NOMO-1 treated with DMSO at 0.1 percent for 48 hours (cell line): ENCODE measurements at regions not wholly inside any gene's neighbourhood (a gene's known extent, or its start where the extent isn't known, plus 50 kb on each side); places are given as distances from the start of the nearest gene placed in this dataset.

Experiments used
- DNase-seq: peaks from one replicate; lab custom pipeline; 2025; ENCODE audit not compliant: unreplicated experiment; lab: John Stamatoyannopoulos, UW

- DNase-seq = no peak
Measured at GRCh38 chr2:67651565-67651964, 254.4 kb downstream of the ETAA1 start.

- DNase-seq = no peak
Measured at GRCh38 chr2:67652679-67653078, 255.5 kb downstream of the ETAA1 start.

GRCh38 chr2:67656875-67657274 is 259.7 kb downstream of the ETAA1 start:
- no peak for DNase-seq

- DNase-seq = no peak
Measured at GRCh38 chr2:67658820-67659219, 261.7 kb downstream of the ETAA1 start.

GRCh38 chr2:67660015-67660602 is 263.0 kb downstream of the ETAA1 start:
- no peak for DNase-seq

GRCh38 chr2:67660871-67661270 is 263.7 kb downstream of the ETAA1 start:
- no peak for DNase-seq

GRCh38 chr2:67662222-67662621 is 265.1 kb downstream of the ETAA1 start:
- no peak for DNase-seq

GRCh38 chr2:67663776-67664175 is 266.6 kb downstream of the ETAA1 start:
- DNase-seq = no peak

GRCh38 chr2:67666386-67667053 is 269.4 kb downstream of the ETAA1 start:
- no peak for DNase-seq

GRCh38 chr2:67667054-67667908 is 270.1 kb downstream of the ETAA1 start:
- DNase-seq = no peak

GRCh38 chr2:67668538-67668937 is 271.4 kb downstream of the ETAA1 start:
- DNase-seq = no peak

- no peak for DNase-seq
Measured at GRCh38 chr2:67669168-67669567, 272.0 kb downstream of the ETAA1 start.

- DNase-seq = no peak
Measured at GRCh38 chr2:67669766-67670165, 272.6 kb downstream of the ETAA1 start.

- DNase-seq = no peak
Measured at GRCh38 chr2:67670747-67671183, 273.6 kb downstream of the ETAA1 start.

- no peak for DNase-seq
Measured at GRCh38 chr2:67671464-67672450, 274.6 kb downstream of the ETAA1 start.

GRCh38 chr2:67674668-67675067 is 277.5 kb downstream of the ETAA1 start:
- DNase-seq = no peak

- DNase-seq = no peak
Measured at GRCh38 chr2:67684991-67685390, 287.9 kb downstream of the ETAA1 start.

GRCh38 chr2:67686254-67686653 is 289.1 kb downstream of the ETAA1 start:
- no peak for DNase-seq

GRCh38 chr2:67689186-67689585 is 292.1 kb downstream of the ETAA1 start:
- DNase-seq = no peak

- DNase-seq = no peak
Measured at GRCh38 chr2:67689651-67690050, 292.5 kb downstream of the ETAA1 start.

- DNase-seq = no peak
Measured at GRCh38 chr2:67694445-67694844, 297.3 kb downstream of the ETAA1 start.
